NCI-H748 (cell line): ENCODE measurements at regions not wholly inside any gene's neighbourhood (a gene's known extent, or its start where the extent isn't known, plus 50 kb on each side); places are given as distances from the start of the nearest gene placed in this dataset.
"Not testable (repeated sequence)": the region's sequence is repeated elsewhere in the genome, so short reads cannot be mapped to it uniquely, and the experiment has no call there.

ENCODE experiments used
- DNase-seq: peaks from one replicate; lab custom pipeline; 2025; ENCODE audit not compliant: unreplicated experiment; lab: John Stamatoyannopoulos, UW

DNA sequence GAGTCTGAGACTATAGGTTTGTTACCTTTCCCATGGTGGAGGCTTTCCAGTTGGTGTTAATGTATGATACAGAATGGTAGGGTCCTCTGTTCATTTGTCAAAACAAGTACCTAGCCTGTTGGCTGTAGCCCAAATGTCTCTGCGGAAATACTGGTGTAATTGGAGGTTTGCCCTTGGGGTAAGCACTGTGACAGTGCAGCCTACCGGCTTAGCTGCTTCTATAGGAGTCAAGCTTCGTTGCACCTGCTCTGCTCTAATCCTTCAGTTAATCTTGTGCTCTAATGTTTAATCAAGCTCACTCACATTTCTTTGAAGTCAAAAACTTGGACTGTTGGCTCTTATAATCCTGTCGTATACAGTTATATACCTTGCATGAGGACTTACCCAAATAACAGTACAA, 203.4 kb downstream of the CCNG2 start:
- DNase-seq, result peak; percentile 5

DNA sequence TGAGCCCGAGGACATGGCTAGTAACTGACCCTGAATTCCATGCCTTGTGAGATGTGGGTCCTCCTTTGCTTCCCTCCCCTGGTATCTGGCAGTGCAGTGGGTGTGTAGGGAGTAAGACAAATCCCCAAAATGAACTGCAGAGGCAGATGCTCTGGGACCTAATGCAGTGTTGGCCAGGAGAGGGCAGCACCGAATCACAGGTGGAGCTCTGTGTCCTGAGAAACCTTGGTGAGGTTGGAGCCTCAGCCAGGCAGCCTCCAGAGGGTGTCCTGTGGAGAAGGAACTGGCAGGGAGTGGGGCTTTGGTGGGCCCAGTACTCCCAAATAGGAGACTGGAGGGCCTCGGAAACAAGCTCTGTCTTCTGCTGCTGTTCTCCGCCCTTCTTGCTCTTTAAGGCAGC, 209.9 kb downstream of the CCNG2 start:
- not testable (repeated sequence) for DNase-seq

DNA sequence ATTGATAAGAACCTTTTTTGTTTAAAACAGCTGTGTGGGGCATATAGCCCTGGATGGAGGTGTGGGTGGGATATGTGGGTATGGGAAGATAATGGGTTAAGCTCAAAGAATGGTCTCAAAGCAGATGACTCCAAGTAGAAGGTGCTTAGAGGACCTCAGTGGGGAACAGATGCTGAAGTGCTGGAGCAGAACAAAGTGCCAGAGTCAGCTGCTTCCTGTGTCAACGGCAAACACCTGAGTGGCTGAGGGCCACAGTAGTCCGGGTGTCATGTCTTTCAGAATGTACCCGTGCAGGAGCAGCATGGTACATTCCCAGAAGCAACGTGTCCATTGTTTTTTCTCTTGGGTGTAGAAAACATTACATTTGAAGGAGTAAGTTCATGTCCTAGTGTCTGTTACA, 210.6 kb downstream of the CCNG2 start:
- no peak for DNase-seq

DNA sequence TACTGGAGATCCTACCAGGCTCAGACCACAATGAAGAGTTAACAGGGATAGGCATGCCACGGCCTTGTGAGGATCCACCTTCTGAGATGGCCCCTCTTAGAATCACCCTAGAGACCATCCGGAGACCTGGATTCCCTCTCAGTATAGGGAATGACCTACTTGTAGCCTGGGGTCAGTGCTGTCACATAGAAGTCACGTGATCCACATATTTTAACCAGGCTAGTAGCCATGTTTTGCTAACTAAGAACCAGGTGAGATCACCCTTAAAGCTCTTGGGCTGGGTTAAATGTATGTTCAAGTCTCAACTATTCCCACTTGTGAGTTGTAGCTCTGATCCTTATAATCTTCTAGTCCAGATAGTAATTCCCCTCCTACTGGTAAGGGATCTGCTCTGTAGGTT, 215.4 kb downstream of the CCNG2 start:
- no peak for DNase-seq

DNA sequence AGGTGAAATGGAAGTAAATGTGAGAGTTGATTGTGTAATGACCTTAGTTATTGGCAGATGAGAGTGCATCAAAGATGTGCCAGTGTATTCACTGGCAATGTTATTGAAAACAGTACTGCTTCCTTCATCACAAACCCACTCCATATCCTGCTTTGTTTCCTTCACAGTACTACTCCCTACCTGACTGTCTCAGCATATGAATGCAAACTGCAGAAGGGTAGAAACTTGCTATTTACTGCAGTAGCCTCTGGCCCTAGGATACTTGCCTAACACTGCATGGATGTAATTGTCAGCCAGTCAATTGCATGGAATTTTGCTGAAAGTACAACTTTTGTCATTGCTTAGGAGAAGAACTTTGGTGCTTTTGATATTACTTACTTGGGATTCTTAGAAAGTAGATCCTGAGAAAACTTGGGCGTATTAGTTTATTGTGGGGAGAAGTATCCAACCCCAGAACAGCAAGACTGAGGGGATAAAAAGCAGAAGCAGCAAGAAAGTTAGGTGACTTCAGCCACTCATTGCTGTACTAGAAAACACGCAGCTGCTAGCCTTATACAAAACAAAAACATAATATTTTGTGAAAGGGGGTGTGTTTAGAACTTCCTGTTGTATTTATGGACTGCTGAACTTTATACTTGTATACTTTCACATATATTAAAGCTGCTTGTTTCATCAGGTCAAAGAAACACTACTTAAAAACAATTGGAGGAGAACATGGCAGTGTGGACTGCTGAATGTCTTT, 219.0 kb downstream of the CCNG2 start:
- no peak for DNase-seq

DNA sequence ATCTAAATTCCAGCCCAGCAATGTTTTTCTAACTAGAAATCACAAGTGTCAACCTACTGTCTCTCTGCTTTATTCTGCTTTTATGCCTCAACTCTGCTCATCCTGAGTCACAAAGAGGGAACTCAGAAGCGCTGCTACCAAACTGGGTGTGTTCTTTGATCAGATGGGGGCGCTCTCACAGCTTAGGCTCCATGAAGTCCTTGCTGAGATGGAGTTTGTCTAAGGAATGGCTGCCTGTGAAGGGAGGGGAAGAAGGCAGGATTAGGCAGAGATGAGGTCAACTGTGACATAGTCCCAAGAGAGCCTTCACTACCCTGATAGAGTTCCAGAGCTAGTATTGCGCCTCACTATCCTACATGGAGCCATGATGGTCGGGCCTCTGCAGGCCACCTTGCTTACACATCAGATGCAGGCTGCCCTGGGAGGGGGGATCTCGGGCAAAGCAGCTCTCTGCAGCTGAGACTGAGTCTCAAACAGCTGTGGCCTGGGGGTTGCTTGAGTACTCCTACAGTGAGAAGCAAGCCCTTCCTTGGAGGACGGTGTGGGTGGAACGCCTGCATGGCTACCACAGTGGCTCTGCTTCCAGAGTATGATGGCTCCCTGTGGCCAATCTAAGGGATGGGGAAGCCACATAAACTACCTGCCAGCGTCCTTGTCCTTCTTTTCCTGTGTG, 219.9 kb downstream of the CCNG2 start:
- no peak for DNase-seq

DNA sequence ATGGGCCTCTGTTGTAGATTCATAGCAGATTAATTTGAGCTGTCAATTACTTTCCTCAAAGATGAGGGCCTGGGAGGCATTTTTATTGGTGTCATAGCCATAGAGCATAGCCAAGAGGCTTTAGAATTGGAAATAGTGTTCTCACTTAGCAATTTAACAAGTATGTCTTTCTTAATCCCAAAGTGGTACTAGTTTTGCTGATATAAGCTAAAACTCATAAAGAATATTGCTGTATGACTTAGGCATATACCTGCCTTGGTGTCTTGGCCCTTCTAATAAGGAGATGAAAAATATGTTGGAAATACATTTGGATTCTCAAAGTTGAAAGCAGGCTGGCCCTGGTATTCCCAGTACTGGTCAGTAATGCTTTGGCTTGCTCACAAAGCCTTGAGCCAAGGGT, 221.5 kb upstream of the CXCL13 start:
- no peak for DNase-seq

DNA sequence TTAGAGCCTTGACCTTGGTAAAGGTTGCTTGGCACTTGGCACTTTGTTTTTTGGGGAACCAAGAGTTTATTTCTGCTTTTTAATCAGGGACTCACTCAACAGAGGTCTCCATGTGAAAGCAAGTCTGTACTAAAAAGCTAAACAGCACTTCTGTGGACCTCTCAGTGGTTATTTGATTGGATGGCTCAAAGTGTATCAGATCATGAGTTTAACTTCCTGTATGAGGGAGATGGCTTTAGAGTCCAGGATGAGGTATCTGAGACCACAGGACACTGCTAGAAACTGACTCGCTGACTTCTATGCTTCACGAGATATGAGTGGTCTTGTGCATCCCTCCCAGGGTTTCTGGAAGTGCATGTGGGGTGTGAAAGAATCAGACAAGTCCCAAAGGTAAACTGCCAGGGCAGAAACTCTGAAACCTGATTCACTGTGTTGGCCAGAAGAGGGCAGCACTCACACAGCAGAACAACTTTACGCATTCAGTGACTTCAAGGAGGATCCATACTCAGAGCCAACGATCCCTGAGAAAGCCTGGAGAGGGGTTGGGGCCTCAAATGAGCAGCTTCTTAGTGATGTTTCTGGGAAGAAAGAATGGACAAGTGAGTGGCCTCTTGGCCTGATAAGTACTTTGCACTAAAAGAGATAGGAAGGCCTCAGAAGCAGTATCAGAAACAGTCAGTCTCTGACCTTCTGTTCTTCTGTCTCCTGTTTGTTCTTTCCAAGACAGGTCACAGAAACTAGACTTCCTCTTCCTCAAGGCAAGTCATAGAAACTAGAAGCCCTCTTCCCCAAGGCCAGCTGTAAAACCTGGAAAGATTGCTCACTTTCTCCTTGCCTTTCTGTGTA, 220.3 kb upstream of the CXCL13 start:
- peak; percentile 39 for DNase-seq

DNA sequence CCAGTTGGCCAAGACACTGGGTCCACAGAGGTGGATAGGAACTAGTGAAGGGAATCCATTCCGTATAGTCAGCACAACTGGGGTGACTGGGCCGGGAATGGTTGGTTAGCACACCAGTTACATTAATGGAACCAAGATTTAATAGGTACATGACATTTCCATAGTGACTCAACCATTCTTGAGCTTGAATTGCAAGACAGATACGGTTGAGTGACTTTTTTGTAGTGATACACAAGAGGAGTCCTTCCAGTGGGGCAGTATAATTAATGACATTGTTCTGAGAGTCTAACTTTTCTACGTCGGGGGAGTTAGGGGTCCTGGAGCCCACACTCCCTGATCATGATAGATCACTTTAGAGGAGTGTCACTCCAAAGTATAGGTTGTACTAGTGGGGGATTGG, 211.6 kb upstream of the CXCL13 start:
- DNase-seq, result no peak

DNA sequence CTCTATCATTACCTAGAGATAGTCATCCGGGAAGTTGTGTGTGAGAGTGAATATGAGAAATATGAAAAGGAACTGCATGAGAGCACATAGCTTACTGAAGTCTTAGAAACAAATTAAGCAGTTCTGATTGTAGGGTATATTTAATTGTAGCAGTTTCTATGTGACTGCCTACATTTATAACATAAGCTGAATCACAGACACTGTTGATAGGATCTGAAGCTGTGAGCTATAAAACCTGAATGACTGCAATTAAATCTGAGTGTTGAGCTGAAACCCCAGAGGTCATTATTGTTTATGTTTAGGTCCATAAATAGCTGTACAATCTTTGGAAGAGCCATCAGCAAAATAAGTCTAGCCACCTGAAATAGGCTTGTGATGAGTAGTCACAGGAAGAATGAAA, 210.1 kb upstream of the CXCL13 start:
- DNase-seq, result no peak

DNA sequence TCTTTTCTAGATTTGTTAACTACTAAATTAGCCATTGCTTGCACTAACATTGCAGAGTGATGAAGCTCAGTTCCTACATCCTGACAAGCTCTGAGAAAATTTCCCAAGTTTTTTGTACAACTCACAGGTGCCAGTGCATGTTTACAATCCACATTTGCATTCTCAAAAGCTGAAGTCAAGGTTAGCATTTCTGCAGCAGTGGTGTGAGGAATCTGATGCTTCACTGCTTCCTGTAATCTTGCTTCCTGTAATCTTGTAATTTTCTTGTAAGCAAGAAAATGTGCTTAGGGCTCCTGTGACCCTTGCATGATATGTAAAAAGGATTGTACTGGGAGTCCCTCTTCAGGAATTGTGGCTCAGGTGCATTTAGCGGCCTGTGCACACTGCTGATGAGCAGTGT, 207.4 kb upstream of the CXCL13 start:
- no peak for DNase-seq

DNA sequence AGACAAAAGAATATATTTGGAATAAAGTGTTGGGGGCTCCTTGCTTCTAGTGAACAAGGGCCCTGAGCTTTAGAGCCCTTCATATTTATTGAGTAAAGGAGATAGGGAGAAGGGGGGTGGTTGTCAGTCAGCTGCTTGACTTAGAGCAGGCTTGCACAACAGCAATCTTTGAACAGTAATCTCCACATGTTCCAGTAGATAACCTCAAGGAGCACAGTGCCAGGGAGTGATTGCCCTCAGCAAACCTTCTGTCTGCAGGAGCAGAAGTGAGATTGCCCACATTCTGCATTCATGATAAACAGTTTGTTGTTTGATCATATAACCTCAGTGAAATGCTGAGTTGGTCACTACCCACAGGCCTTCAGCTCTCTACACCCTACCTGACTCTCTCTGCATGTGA, 205.8 kb upstream of the CXCL13 start:
- DNase-seq, result no peak

DNA sequence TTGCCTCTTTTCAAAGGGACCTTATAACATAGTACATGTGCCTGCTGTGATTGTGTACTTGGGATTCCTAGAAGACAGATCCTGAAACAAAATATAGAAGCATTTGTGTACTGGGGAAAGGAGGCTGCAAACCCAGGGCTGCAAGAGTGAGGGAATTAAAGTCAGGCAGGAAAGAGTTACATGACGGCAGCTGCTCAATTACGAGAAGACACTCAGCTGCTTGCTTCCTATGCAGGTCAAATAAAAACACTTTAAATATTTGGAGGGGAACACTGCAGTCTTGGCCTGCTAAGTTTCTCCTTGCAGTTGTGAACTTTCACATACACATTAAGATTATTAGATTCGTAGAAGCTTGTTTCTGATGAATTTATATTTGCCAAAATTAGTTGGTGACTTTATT, 191.9 kb upstream of the CXCL13 start:
- no peak for DNase-seq

DNA sequence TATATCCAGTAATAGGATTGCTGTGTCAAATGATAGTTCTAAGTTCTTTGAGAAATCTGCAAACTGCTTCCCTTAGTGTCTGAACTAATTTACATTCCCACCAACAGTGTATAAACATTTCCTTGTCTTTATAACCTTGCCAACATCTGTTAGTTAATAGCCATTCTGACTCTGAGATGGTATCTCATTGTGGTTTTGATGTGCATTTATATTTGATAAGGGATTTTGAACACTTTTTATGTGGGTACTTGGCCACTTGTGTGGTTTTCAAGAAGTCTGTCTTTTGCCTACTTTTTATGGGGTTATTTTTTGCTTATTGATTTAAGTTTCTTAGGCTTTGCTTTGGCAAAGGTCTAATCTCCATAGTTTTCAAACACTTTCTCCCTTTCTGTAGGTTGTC, 189.9 kb upstream of the CXCL13 start:
- DNase-seq, result no peak

DNA sequence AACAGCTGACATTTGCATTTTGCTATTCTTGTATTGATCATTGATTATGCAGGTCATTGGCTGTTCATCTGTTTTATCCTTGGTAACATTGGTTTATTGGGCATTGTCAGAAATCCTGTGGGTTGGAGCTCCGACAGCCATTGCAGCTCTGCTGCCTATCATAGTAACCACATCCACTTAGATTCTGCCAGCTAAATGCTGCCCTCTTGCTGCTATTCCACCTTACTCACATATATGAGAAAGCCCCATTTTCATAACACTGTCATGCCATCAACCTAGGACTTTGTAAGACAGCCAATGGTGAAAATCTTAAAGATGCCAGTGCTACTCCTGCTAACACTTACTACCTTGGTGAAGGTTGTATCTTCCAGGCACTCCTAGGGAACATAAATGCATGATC, 187.3 kb upstream of the CXCL13 start:
- peak; percentile 6 for DNase-seq

DNA sequence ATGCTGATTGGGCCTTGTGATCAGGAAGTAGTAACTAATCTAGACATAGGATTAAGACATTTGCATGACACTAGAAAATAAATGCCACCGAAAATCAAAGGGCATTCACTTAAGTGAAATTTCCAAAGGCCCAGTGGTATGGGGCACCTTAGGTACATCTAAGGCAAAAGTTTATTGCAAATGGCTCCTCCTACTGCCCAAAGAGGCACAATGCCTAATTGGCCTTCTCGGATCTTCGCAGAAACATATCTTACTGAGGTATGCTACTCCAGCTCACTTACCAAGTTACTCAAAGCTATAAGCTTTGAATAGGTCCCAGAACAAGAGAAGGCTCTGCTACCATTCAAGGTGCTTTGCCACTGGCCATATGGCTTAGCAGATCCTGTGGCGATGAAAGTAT, 174.8 kb upstream of the CXCL13 start:
- DNase-seq, result no peak

DNA sequence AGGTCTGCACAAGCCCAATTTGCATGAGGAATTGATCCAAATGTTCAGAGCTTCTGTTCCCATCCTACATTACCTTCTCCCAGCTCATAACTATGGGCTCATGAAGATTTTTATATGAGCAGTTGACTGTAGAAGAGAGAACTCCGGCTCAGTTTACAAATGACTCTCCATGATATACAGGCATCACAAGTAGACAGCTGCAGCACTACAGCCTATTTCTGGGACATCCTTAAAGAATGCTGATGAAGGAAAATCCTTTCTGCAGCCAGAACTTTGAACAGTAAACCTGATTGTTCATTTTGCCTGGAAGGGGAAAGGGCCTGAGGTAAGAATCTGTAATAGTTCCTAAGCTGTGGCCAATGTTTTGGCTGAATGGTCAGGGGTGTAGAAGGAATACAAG, 174.1 kb upstream of the CXCL13 start:
- no peak for DNase-seq

DNA sequence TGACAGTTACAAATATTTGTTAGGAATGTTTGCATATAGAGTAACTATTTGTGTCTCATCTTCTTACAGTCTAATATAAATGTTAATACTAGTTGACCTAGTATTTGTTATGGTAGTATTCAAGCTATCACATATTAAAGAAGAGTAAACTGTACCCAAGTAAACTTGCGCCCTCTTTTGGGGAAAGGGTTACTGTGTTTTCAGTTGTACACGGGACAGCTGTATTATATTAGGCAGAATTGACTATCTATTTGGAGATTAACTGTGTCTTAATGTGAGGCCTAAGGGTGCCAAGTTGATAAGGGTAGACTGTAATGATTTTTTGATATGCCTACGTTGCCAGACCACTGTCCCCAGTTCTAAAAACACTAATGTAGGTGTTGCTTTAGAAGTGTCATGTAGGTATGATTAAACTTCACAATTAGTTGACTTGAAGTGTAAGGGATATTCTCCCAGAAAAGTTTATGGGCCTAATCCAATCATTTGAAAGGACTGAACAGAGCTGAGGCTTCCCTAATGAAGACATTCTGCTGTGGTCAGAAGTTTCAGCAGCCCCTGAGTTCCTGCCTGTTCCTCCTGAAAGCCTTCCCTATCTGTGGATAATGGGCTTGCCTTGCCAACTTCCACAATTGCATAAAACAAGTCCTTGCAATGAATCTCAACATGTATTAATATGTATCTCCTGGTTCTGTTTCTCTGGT, 172.8 kb upstream of the CXCL13 start:
- DNase-seq, result no peak

DNA sequence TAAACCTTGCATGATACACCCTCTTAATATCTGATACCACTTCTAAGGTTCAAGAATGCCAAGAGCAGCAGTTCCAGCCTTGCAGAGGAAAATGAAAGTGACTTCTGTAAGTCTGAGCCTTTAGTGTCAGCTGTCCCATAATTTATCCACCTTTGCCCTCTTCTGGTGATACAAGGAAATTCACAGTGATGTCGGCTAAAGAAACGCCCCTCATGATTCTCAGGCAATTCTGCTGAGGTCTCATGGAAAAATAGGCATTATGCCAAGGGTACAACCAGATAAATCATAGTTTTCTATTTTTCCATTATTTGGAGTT, 172.2 kb upstream of the CXCL13 start:
- peak; percentile 23 for DNase-seq

DNA sequence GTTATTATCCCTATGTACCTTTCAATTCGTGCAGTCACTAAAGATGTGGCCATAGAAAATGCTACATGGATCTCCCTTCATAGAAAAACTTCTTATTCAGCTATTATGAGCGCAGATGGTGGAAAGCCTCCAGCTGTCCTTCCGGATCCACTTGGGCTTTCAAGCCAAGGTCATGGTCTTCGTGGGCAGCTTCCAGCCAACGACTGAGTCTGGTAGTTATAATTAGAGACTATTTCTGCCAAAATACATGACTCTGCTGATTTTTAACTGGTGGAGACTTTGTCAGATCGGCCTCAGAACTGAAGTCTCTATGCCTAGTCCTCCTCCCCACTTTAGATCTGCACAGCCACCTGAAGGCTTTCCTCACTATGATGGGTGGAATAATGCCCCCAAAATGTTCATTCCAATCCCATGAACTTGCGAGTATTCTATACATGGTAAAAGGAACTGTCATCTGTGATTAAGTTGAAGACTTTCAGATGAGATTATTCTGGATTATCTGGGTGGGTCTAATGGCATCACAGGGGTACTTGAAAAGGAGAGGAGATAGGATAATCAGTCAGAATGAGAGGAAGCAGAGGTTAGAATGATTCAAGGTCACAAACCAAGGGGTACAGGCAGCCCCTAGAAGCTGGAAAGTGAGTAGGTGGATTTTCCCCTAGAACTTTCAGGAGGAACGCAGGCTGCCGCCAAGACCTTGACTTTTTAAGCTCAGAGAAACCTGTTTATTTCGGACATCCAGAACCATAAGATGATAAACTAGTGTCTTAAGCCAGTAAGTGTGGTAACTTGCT, 171.1 kb upstream of the CXCL13 start:
- DNase-seq, result no peak

DNA sequence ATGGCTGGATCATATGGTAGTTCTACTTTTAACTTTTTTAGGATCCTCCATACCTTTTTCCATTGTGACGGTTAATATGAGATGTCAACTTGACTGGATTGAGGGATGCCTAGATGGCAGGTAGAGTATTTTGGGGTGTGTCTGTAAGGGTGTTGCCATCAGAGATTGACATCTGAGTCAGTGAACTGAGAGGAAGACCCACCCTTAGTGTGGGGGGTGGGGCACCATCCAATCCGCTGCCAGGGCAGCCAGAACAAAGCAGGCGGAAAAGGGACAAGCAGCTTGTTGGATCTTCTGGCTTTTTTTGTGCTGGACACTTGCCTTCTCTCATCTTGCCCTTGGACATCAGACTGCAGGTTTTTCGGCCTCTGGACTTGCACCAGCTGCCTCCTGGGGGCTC, 168.5 kb upstream of the CXCL13 start:
- no peak for DNase-seq
